HG03135 (cell line): ENCODE measurements at regions not wholly inside any gene's neighbourhood (a gene's known extent, or its start where the extent isn't known, plus 50 kb on each side); places are given as distances from the start of the nearest gene placed in this dataset.

Source experiments
- ATAC-seq: cut with Tn5 transposase; IDR thresholded peaks from one replicate; pipeline ENCODE4 v1.9.1; 2021; ENCODE audit warnings: mild to moderate bottlenecking, moderate library complexity; ENCODE audit not compliant: unreplicated experiment

DNA sequence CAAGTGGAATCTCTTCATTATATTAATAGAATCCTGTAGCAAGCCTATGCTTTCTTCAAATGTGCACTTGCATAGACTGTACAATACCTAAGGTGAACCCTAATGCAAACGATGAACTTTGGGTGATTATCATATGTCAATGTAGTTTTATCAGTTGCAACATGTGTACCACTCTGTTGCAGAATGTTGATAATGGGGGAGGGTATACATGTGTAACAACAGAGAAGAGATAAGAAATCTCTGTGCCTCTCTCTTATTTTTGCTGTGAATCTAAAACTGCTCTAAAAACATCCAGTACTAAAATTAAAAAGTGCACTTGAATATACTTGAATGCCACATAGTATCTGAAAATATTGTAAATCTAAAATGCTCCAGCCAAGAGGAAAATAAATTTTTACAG lies 820.8 kb upstream of the MIR17HG start:
- ATAC-seq, result no peak

DNA sequence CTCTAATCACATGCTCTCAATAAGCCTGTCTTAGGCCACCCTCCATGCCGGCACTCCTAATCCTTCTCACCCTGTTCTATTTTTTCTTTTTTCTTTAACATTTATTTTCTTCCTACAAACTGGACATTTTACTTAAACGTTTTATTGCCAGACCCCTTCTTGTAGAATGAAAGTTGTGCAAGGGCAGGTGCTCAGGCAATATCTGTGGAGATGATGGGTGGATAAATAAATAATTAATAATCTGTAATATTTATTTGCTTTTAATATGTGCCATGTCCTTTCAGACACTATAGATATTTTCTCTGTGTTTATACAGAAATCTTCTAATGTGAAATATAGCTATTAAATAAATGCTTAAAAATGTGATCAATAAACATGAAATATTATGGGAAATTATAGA lies 815.7 kb upstream of the MIR17HG start:
- no peak for ATAC-seq

DNA sequence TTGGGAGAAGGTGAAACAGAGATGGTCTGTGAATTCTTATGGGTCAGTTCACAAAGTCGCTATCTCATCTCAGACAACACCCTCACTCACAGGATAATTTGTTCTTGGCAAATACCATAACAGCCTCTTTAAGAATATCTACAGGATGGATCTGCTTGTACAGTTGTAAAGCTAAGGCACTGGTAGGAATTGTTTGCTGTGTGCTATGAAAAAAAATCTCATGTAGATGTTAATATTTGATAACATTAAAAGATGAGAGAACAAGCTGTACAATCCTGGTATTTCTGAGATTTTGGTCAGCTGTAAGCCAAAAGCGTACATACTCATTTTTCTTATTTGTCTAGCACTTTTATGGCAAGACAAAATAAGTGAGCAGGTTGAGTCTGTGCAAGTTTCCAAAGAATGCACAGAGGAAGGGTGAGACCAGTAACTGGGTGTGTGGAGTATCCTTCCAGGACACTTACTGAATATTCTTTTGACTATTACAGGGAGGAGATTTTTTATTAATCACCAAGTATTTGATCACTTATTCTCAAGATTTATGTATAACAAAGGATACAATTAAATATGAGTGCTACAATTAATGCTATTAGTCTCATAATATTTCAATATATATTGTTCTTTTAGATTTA lies 814.5 kb upstream of the MIR17HG start:
- ATAC-seq, result no peak

DNA sequence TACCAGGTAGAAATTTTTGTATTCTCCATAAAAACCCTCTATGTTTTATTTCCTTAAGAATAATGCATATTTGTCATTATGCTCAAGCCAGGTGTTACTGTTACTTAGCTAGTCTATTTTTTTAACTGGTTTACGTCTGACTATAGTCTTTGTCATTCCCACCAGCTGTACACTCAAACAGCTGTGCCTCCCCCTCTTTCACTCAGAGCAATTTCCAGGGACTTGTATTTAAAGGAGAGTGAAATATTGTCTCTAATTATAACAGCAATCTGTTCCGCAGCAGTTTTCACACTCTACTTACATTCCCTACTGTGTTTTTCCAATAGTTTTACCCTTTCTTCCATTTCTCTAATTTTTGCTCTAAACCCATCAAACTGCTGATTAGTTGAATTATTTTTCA lies 813.6 kb upstream of the MIR17HG start:
- no peak for ATAC-seq

DNA sequence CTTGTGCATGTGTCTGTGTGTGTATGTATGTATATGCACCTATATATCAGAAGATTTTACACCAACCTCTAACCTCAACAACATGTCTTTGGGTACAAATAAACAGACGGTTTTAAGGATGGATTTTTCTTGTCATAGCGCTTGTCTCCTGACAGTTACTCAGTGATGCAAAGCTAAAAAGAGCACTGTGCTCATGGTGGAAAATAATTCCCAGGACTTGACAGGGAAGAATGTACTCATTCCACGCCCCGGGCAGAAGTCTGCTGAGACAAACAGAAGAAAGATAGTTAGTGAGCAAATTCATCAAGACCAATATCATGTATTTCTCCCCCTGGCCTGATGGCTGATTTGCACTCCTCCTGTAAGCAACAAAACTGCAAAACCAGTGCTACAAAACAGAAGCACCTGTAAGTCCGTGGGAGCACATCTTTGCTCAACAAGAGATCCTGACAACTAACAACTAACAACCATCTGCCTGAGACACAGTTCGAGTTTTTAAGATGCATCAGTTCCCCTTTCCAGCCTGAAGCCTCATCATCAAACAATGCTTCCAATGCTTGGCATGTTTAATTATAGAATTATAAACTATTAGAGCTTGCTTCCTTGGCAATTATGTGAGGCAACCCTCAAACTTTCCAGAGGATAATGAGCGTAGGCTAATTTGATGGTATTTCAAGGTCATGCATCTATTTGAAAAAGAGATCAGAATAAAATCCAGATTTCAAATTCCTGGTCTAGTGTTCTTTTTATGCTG lies 812.7 kb upstream of the MIR17HG start:
- ATAC-seq, result no peak

DNA sequence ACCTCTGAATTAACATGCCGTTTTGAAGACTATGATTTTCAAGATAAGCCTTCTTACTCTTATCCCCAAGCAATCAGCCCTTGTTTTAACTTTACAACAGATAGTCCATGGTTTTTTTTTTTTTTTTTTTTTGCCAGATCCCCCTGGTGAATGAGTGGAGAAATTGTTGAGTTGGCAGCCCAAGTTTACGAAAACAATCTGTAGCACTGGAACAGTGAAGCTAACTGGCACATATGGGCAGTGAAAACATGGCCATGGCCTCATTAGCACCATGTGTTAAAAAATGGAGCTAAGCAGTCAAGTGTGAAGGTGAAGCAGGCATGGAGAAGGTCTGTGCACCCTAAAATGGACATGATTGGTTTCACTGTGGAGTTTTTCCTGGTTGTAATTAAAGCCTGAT lies 812.1 kb upstream of the MIR17HG start:
- ATAC-seq, result no peak

DNA sequence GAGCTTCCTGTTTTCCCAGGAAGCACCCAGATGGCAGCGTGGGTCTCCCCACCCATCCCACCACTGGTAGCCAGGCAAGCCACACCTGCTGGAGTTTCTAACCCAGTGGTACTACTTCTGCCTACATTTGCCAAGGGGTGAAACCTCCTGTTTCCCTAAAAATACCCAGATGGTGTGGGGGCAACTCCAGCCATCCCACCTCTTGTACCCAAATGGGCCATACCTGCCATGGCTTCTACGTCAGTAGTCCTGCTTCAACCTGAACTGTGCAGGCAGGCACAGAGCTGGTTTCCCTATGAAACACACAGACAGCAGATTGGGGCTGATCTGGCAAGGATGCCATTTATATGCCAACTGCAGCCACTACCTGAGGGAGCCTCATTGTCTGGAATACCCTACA lies 809.4 kb upstream of the MIR17HG start:
- no peak for ATAC-seq

DNA sequence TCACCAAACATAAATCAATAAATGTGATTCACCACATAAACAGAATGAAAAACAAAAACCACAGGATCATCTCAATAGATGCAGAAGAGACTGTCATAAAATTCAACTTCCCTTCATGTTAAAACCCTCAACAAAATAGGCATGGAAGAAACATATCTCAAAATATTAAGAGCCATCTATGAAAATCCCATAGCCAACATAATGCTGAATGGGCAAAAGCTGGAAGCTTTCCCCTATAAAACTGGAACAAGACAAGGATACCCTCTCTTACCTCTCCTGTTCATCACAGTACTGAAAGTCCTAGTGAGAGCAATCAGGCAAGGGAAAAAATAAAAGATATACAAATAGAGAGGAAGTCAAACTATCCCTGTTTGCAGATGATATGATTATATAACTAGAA lies 806.1 kb upstream of the MIR17HG start:
- no peak for ATAC-seq

DNA sequence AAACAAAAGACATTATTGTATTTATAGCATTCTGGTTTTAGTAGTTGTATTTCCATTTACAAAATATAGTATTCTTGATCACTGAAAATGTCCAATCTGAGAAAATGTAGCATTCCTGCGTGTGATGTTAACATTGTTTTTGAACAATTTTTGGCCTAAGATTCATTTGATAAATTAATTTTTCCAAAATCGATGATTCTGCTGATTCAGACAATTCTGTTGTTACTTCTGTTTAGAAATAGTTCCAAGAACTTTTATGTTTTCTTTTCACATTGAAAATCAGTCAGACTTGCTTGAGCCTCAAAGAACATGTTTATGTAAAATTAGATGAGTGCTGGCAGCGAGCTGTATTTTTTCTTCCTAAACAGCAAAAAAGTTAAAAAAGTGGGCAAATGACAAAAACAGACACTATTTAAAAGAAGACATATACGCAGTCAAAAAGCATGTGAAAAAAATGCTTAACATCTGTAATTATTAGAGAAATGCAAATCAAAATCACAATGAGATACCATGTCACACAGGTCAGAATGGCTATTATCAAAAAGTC lies 804.5 kb upstream of the MIR17HG start:
- no peak for ATAC-seq

DNA sequence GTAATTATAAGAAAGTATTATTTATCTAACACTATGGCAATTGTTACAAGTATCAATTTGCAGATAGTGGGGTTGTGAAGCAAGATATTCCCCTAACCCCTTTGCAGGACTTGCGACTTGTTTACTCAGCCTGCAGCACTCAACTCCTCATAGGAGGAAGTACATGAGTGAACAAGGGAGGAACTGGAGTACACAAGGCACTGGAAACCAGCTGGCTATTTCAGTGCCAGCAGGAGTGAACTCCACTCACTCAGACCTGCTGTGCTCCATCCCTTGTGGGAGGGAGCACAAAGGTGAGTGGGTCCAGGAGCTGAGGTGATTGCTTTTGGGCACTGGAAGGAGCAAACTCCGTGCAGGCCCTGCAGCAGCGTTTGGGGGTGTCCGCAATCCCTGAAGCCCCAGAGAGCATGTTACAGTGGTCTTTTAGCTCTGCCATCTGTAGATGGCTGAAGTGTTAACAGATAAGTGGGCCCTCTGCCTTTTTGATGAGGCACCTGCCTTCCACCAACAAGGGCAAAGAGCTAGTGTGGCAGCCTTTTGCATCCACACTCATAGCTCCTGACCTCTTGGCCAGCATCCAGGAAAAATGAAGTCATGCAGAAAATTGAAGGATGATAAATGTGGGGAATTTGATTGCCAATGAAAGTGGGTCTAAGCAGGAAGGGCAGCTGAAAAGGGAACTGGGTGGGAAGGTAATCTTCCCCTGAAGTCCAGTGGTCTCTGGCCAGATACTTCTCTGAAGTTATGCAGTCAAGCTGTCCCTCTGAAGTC lies 802.2 kb upstream of the MIR17HG start:
- ATAC-seq, result no peak

DNA sequence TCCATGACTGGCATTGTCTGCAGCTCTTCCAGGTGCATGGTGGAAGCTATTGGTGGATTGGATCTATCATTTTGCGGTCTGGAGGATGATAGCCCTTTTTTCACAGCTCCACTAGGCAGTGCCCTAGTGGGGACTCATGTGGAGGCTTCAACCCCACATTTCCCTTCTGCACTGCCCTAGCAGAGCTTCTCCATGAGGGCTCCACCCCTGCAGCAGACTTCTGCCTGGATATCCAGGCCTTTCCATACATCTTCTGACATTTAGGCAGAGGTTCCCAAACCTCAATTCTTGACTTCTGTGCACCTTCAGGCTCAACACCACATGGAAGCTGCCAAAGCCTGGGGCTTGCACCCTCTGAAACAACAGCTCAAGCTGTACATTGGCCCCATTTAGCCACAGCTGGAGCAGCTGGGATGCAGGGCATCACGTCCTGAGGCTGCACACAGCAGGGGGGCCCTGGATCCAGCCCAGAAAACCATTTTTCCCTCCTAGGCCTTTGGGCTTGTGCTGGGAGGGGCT lies 800.2 kb upstream of the MIR17HG start:
- no peak for ATAC-seq

DNA sequence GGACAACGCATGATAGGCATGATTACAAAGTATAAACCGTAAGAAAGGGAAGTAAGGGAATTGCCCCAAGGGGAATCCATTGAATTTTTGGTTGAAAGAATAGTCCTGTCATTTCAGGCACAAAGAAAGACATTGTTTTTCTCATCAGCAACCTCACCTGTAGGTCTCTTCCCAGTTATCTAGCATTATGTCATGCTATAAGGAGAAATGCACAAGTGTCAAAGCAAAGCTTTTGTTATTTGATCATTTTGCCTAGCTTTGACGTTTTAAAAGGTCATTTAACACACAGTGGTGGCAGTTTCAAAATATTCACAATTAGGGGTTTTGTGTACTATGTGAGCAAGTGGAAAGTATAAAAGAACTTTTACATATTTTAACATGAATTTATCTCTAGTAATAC lies 796.2 kb upstream of the MIR17HG start:
- no peak for ATAC-seq

DNA sequence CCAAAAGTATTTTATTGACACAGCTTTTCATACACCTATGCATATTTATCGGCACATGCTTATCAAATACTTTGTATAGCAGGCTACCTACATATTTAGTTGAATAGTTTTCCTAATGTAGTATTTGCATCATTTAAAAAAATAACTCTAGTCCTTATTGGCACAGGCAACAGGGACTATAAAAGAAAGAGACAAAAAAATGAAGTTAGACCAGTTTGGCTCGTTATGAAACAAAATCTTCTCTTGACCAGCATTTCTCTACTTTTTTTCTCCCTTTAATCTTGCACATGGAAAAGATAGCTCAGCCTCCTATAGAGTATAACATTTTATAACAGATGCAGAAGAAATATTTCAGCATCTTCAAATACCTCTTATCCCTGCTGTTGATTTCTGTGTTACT lies 794.8 kb upstream of the MIR17HG start:
- ATAC-seq, result no peak

DNA sequence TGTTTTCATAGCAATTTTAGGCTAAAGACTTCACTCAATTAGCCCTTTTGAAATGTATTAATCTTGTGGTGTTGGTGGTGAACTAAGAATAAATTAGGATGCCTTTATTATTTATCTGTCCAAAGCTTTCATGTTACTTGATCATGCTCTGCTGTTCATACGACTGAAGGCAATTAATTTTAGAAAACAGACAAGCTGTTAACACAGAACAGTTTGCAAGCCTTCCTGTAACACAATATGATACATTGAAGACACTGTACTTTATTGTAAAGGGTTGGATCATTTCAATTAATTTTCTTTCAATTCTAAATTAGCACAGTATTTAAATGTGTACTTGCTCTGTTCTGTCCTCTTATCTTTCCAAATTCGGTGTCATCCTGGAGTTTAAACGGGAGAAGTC lies 794.3 kb upstream of the MIR17HG start:
- ATAC-seq, result no peak

DNA sequence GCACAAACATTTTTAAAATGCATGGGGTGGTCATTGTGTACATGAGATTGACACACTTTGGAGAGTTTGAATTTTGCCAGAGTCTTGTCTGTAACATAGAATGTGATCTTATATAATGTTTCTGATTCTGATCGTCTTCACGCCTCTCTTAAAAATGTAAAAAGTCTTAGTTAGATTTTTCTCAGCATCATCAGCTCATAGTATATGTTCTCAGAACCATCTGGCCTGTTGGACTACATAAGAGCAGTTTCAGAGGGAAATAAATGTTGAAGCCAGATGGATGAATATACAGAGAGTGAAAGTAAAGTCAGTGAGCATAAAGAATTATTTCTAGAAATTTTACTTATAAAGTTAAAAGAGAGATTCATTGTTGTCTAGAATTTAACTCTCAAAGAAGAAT lies 789.9 kb upstream of the MIR17HG start:
- no peak for ATAC-seq

DNA sequence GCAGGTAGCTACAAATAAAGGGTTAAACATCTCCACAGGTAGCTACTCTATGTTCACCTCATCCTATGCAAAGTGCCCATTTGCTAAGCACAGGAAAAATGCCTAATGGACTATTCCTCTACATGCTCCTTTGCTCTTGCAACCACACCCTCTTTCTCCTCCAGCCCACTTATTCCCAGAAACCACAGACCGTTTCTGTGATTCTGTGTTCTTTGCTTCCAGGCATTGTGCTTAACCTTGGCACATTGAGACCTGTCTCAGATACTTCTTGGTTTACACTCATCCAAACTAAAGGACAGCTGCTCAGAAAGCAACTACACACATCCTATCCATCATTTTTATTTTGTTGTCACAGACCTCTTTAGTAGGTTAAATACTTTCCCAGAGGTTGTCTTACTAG lies 785.0 kb upstream of the MIR17HG start:
- no peak for ATAC-seq

DNA sequence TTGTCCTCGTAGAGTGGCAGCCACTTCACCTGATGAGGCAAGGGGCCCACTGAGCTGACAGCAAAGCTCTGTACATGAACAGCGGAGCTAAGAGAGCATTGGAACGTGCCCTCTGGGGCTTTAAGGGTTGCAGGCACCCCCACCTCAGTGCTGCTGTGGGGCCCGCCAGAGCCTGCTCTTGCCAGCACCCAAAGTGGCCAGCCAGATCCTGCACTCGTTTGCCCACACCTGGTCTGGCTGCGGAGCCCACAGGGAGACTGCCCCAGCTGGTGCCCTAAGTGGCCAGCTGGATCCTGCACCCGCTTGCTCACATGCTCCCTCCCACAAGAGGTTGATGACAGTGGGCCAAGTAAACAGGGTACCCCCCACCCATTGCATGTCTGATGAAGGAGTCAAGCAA lies 783.4 kb upstream of the MIR17HG start:
- no peak for ATAC-seq

DNA sequence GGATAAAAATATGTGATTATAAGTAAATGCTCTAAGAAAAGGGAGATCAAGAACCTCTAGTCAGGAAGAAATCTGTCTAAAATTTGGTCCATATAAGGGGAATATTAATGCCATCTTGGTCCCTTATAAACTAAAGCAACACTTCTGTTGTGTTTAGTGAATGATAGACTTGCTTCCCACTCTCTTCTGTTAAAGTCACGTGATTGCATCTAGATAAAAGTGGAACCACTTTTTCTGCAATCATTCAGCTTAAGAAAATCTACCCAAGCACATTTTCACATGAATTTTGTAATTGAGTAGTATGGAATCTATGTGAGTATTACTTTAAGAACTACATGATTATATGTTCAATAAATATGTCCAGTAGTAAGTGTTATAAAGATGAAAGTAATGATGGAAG lies 782.9 kb upstream of the MIR17HG start:
- no peak for ATAC-seq

DNA sequence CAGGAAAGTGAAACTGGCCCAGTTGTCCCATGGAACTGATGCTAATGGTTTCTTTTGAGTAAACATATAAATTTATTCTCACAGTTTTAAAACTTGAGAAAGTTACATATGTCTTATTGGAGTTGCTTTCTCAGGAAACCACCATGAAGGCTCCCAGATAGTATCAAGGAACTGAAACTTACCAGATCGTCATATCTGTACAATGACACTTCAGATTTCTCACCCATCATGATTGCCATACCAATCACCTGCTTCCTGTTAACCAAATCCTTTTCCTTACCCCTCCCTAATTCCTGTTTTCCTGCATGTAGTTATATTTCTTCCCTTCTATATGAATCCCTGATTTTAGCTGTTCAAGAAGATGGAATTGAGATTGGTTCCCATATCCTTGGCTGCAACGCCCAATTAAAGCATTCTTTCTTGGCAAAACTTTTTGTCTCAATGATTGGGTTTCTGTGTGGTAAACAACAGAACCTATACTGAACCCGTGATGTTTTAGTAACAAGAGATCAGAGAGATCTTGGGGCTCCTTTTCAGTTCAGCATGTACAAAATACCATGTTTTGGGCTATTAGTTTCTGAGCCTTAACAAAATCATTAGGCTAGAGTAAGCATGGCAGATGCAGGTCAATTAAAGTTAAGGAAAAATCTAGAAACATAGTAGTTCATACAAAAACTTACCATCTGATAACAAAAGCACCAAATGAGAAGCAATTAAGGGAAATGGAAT lies 781.3 kb upstream of the MIR17HG start:
- no peak for ATAC-seq

DNA sequence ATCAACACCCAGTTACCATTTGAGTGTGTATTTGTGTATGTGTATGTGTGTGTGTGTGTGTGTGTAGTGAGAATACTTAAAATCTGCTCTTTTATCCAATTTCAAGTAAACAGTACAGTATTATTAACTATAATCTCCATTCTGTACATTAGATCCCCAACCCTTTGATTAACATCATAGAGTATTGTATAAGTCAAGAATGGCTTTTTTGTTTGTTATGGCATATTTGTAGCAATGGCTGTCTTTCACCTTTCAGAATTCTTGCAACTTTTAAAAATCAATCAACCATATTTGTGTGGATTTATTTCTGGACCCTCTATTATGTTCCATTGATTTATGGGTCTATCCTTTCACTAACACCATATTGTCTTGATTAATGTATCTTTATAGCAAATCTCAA lies 779.3 kb upstream of the MIR17HG start:
- no peak for ATAC-seq

DNA sequence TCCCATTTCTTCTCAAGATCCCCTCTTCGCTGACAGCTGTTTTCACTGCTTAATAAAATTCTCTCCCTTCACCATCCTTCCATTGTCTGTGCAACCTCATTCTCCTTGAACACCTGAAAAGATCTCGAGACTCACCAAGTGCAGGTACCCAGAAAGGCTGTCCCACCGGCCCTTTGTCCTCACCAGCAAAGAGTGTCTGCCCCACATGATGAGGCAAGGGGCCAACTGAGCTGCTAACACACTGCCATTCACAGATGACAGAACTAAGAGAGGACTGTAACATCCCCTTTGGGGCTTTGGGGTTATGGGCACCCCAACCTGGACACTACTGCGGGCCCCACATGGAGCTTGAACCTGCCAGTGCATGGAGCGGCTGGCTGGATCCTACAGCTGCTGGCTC lies 771.4 kb upstream of the MIR17HG start:
- no peak for ATAC-seq
